K562 (cell line): ENCODE measurements at regions not wholly inside any gene's neighbourhood (a gene's known extent, or its start where the extent isn't known, plus 50 kb on each side); places are given as distances from the start of the nearest gene placed in this dataset.

Experiments used
- ARID1B ChIP-seq: fragments of 450-650 bp; IDR thresholded peaks from 2 replicates; pipeline ENCODE4 v1.6.1; 2016; ENCODE audit warnings: antibody characterized with exemption, mild to moderate bottlenecking, inconsistent platforms
- CBFA2T3 ChIP-seq: fragments of 450-650 bp; IDR thresholded peaks from 2 replicates; pipeline ENCODE4 v1.6.1; 2017
- DACH1 ChIP-seq: fragments of 450-650 bp; IDR thresholded peaks from 2 replicates; pipeline ENCODE4 v1.6.1; 2018; ENCODE audit not compliant: partially characterized antibody
- ETS1 ChIP-seq: conservative IDR thresholded peaks from 2 replicates; pipeline ENCODE4 v1.6.1; 2011; ENCODE audit warnings: low read depth, mild to moderate bottlenecking, low read length; ENCODE audit not compliant: control insufficient read depth
- POLR3A ChIP-seq: IDR thresholded peaks from 2 replicates; pipeline ENCODE4 v1.6.1; 2011; ENCODE audit warnings: borderline replicate concordance, mild to moderate bottlenecking, moderate library complexity; ENCODE audit not compliant: insufficient read length, insufficient read depth; ENCODE audit errors: extremely low read depth
- PPARD ChIP-seq: fragments of 250-450 bp; sonication (Bioruptor Pico); IDR thresholded peaks from 2 replicates; pipeline ENCODE4 v1.8.0; 2022; ENCODE audit warnings: inconsistent platforms, mild to moderate bottlenecking, moderate library complexity
- RAD51 ChIP-seq: fragments of 450-650 bp; IDR thresholded peaks from 2 replicates; pipeline ENCODE4 v1.7.1; 2016; ENCODE audit warnings: low read depth, mild to moderate bottlenecking, borderline replicate concordance
- RBBP5 ChIP-seq: fragments of 200-600 bp; sonication (generic); IDR thresholded peaks from 2 replicates; pipeline ENCODE4 v1.6.1; 2012; ENCODE audit warnings: borderline replicate concordance, mild to moderate bottlenecking, low read length, control low read depth, inconsistent platforms; ENCODE audit not compliant: insufficient read depth, poor library complexity, severe bottlenecking
- SAP30 ChIP-seq: fragments of 200-600 bp; sonication (generic); IDR thresholded peaks from 2 replicates; pipeline ENCODE4 v1.6.1; 2012; ENCODE audit warnings: borderline replicate concordance, low read depth, mild to moderate bottlenecking, moderate library complexity, low read length, control low read depth, inconsistent platforms; ENCODE audit not compliant: insufficient read depth, poor library complexity, severe bottlenecking
- TEAD1 ChIP-seq, 2 experiments: fragments of 450-650 bp in 1 of 2; sonication (generic) in 1 of 2; formaldehyde crosslinking; IDR thresholded peaks; 2 replicates each; pipeline versions ENCODE4 v1.4.0 to v1.8.0; 2020 to 2022; ENCODE audit warnings: mild to moderate bottlenecking in 2 of 2, missing genetic modification reagents in 1 of 2
- ZC3H8 ChIP-seq: fragments of 450-650 bp; IDR thresholded peaks from 2 replicates; pipeline ENCODE4 v1.6.1; 2017
- ZEB2 ChIP-seq: fragments of 450-650 bp; IDR thresholded peaks from 2 replicates; pipeline ENCODE4 v1.6.1; 2016
- ZNF174 ChIP-seq: fragments of 250-450 bp; sonication (Bioruptor Pico); IDR thresholded peaks from 2 replicates; pipeline ENCODE4 v1.4.0; 2020; ENCODE audit warnings: mild to moderate bottlenecking
- ZNF75A ChIP-seq: fragments of 450-650 bp; formaldehyde crosslinking; IDR thresholded peaks from 2 replicates; pipeline ENCODE4 v1.4.0; 2020; ENCODE audit warnings: mild to moderate bottlenecking
- TF ChIP-seq, protein P1 (sequence below): fragments of 450-650 bp; formaldehyde crosslinking; IDR thresholded peaks from 2 replicates; pipeline ENCODE4 v1.4.0; 2022; ENCODE audit warnings: missing genetic modification characterization
- TF ChIP-seq, protein P2 (sequence below): fragments of 200-800 bp; sonication (Bioruptor generic); IDR thresholded peaks from 2 replicates; pipeline ENCODE4 v1.6.1; 2016; ENCODE audit warnings: missing genetic modification characterization, missing compliant biosample characterization

DNA sequence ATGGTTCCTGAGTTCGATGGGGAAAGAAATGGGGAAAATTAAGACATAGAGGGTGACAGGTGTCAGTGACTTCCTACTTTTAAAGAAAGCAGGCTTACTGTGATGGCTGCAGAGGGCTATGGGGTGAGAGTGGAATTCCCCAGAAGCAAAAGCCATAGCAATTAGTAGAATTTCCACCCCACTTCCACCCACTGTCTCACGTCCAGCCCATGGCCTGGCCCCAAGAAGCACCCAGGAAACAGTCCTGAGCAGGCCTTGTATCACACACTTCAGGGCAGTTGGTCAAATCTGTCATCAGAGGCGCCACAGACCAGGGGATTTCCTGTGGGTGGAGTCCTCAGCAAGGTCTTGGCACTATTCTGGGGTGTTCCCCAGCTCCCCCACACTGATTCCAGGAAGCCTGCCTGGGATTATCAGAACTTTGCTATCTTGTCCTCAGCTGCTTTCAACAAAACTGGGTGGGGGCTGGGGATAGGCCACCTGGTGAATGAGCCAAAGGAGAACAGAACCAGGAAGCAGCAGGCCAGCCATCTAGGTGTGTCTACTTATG, 120.1 kb upstream of the CCND2 start (continued):
- TF ChIP-seq ZEB2 (peak; percentile 95), PPARD (CRISPR knock-in tag) (no peak), ZNF75A (no peak), POLR3A (no peak), CBFA2T3 (peak; percentile 94), ARID1B (peak; percentile 94), RAD51 (no peak), SAP30 (no peak), ETS1 (no peak; the same call in 1 of the 2 replicates), TEAD1 (CRISPR knock-in tag; IDR thresholded peaks at IDR 0.05) (no peak; a peak in 1 of 4 replicates), ZC3H8 (no peak), RBBP5 (no peak), ZNF174 (no peak), DACH1 (peak; percentile 83)
- TF ChIP-seq, protein P1, sequence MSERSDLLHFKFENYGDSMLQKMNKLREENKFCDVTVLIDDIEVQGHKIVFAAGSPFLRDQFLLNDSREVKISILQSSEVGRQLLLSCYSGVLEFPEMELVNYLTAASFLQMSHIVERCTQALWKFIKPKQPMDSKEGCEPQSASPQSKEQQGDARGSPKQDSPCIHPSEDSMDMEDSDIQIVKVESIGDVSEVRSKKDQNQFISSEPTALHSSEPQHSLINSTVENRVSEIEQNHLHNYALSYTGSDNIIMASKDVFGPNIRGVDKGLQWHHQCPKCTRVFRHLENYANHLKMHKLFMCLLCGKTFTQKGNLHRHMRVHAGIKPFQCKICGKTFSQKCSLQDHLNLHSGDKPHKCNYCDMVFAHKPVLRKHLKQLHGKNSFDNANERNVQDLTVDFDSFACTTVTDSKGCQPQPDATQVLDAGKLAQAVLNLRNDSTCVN (CRISPR knock-in tag): no peak
- TF ChIP-seq, protein P2, sequence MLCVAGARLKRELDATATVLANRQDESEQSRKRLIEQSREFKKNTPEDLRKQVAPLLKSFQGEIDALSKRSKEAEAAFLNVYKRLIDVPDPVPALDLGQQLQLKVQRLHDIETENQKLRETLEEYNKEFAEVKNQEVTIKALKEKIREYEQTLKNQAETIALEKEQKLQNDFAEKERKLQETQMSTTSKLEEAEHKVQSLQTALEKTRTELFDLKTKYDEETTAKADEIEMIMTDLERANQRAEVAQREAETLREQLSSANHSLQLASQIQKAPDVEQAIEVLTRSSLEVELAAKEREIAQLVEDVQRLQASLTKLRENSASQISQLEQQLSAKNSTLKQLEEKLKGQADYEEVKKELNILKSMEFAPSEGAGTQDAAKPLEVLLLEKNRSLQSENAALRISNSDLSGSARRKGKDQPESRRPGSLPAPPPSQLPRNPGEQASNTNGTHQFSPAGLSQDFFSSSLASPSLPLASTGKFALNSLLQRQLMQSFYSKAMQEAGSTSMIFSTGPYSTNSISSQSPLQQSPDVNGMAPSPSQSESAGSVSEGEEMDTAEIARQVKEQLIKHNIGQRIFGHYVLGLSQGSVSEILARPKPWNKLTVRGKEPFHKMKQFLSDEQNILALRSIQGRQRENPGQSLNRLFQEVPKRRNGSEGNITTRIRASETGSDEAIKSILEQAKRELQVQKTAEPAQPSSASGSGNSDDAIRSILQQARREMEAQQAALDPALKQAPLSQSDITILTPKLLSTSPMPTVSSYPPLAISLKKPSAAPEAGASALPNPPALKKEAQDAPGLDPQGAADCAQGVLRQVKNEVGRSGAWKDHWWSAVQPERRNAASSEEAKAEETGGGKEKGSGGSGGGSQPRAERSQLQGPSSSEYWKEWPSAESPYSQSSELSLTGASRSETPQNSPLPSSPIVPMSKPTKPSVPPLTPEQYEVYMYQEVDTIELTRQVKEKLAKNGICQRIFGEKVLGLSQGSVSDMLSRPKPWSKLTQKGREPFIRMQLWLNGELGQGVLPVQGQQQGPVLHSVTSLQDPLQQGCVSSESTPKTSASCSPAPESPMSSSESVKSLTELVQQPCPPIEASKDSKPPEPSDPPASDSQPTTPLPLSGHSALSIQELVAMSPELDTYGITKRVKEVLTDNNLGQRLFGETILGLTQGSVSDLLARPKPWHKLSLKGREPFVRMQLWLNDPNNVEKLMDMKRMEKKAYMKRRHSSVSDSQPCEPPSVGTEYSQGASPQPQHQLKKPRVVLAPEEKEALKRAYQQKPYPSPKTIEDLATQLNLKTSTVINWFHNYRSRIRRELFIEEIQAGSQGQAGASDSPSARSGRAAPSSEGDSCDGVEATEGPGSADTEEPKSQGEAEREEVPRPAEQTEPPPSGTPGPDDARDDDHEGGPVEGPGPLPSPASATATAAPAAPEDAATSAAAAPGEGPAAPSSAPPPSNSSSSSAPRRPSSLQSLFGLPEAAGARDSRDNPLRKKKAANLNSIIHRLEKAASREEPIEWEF (CRISPR knock-in tag): no peak
